WTC11 (cell line): ENCODE measurements at regions not wholly inside any gene's neighbourhood (a gene's known extent, or its start where the extent isn't known, plus 50 kb on each side); places are given as distances from the start of the nearest gene placed in this dataset.

Source experiments
- ATAC-seq: fragments of 200-7000 bp; cut with Tn5 transposase; 2 replicates; pipeline ENCODE4 v1.10.0; 2021; ENCODE audit warnings: mild to moderate bottlenecking, moderate library complexity
- CTCF ChIA-PET: fragments of 300-600 bp; sonication (Branson Sonifier 250); formaldehyde crosslinking; loops from one replicate; lab custom pipeline; 2021; ENCODE audit warnings: antibody characterized with exemption; lab: Charles Lee
- POLR2A ChIA-PET: fragments of 350-600 bp; sonication (Branson Sonifier 250); formaldehyde crosslinking; loops from one replicate; lab custom pipeline; 2021; ENCODE audit warnings: antibody characterized with exemption; lab: Charles Lee
- DNase-seq: peaks from one replicate; pipeline ENCODE4 v3.0.0; 2021; ENCODE audit warnings: low spot score
- H3K27ac Mint-ChIP-seq: 2 replicates; pipeline ENCODE4 v1.8.0; 2021; ENCODE audit warnings: mixed read lengths
- H3K27me3 Mint-ChIP-seq: 2 replicates; pipeline ENCODE4 v1.8.0; 2021; ENCODE audit warnings: low read depth, mild to moderate bottlenecking, moderate library complexity, mixed read lengths
- H3K36me3 Mint-ChIP-seq: 2 replicates; pipeline ENCODE4 v1.8.0; 2021; ENCODE audit warnings: mixed read lengths
- H3K4me1 Mint-ChIP-seq: 2 replicates; pipeline ENCODE4 v1.8.0; 2022; ENCODE audit warnings: mixed read lengths
- H3K4me3 Mint-ChIP-seq: 2 replicates; pipeline ENCODE4 v1.8.0; 2021; ENCODE audit warnings: mild to moderate bottlenecking, moderate library complexity, mixed read lengths
- H3K9me3 Mint-ChIP-seq: 2 replicates; pipeline ENCODE4 v1.8.0; 2021; ENCODE audit warnings: mixed read lengths
- ATF1 ChIP-seq: sonication (generic); formaldehyde crosslinking; IDR thresholded peaks from 2 replicates; pipeline ENCODE4 v1.8.1; 2023; ENCODE audit warnings: mild to moderate bottlenecking, moderate library complexity, missing genetic modification reagents
- ETV6 ChIP-seq: sonication (generic); formaldehyde crosslinking; IDR thresholded peaks from 2 replicates; pipeline ENCODE4 v1.8.1; 2022; ENCODE audit warnings: mild to moderate bottlenecking, missing genetic modification reagents
- FOXJ3 ChIP-seq: sonication (generic); formaldehyde crosslinking; IDR thresholded peaks from 2 replicates; pipeline ENCODE4 v1.9.0; 2021; ENCODE audit warnings: missing genetic modification reagents, mild to moderate bottlenecking, borderline replicate concordance
- GABPB1 ChIP-seq: sonication (generic); formaldehyde crosslinking; IDR thresholded peaks from 2 replicates; pipeline ENCODE4 v1.8.1; 2023; ENCODE audit warnings: mild to moderate bottlenecking, missing genetic modification reagents
- GTF2I ChIP-seq: fragments of 250-450 bp; sonication (Bioruptor Pico); conservative IDR thresholded peaks from 2 replicates; pipeline ENCODE4 v1.4.0; 2021; ENCODE audit warnings: mild to moderate bottlenecking
- RELA ChIP-seq: sonication (generic); formaldehyde crosslinking; IDR thresholded peaks from 2 replicates; pipeline ENCODE4 v1.8.1; 2022; ENCODE audit warnings: missing genetic modification reagents, mild to moderate bottlenecking, borderline replicate concordance
- RORB ChIP-seq: fragments of 250-450 bp; sonication (Bioruptor Pico); IDR thresholded peaks from 2 replicates; pipeline ENCODE4 v1.9.0; 2021; ENCODE audit warnings: mild to moderate bottlenecking
- TCF7 ChIP-seq: sonication (generic); formaldehyde crosslinking; IDR thresholded peaks from 2 replicates; pipeline ENCODE4 v1.8.0; 2022; ENCODE audit warnings: mild to moderate bottlenecking, low read depth, missing genetic modification reagents, moderate library complexity
- TEAD1 ChIP-seq: sonication (generic); formaldehyde crosslinking; IDR thresholded peaks from 2 replicates; pipeline ENCODE4 v1.8.0; 2022; ENCODE audit warnings: mild to moderate bottlenecking, missing genetic modification reagents
- TP53 ChIP-seq: sonication (generic); formaldehyde crosslinking; IDR thresholded peaks from 2 replicates; pipeline ENCODE4 v1.8.1; 2023; ENCODE audit warnings: mild to moderate bottlenecking, missing genetic modification reagents
- ZBTB21 ChIP-seq: sonication (generic); formaldehyde crosslinking; IDR thresholded peaks from 2 replicates; pipeline ENCODE4 v1.8.1; 2023; ENCODE audit warnings: mild to moderate bottlenecking, missing genetic modification reagents, borderline replicate concordance
- ZNF263 ChIP-seq: sonication (generic); formaldehyde crosslinking; IDR thresholded peaks from 2 replicates; pipeline ENCODE4 v1.8.1; 2022; ENCODE audit warnings: low read depth, mild to moderate bottlenecking, moderate library complexity, missing genetic modification reagents
- TF ChIP-seq, protein P1 (sequence below): sonication (generic); formaldehyde crosslinking; IDR thresholded peaks from 2 replicates; pipeline ENCODE4 v1.8.0; 2023; ENCODE audit warnings: missing genetic modification reagents
- TF ChIP-seq, protein P2 (sequence below): fragments of 250-450 bp; sonication (Bioruptor Pico); IDR thresholded peaks from 2 replicates; pipeline ENCODE4 v1.9.0; 2021; ENCODE audit warnings: mild to moderate bottlenecking, borderline replicate concordance
- TF ChIP-seq, protein P3 (sequence below): fragments of 250-450 bp; sonication (Bioruptor Pico); conservative IDR thresholded peaks from 2 replicates; pipeline ENCODE4 v1.9.0; 2021; ENCODE audit warnings: mild to moderate bottlenecking
- TF ChIP-seq, protein P4 (sequence below): sonication (generic); formaldehyde crosslinking; IDR thresholded peaks from 2 replicates; pipeline ENCODE4 v1.8.1; 2022; ENCODE audit warnings: mild to moderate bottlenecking, moderate library complexity, missing genetic modification reagents
- TF ChIP-seq, protein P5 (sequence below): sonication (generic); formaldehyde crosslinking; IDR thresholded peaks from 2 replicates; pipeline ENCODE4 v1.8.0; 2023; ENCODE audit warnings: missing genetic modification reagents, mild to moderate bottlenecking, borderline replicate concordance
- TF ChIP-seq, protein P6 (sequence below): fragments of 250-450 bp; sonication (Bioruptor Pico); IDR thresholded peaks from 2 replicates; pipeline ENCODE4 v1.9.0; 2021; ENCODE audit warnings: moderate library complexity, mild to moderate bottlenecking, inconsistent platforms, borderline replicate concordance

DNA sequence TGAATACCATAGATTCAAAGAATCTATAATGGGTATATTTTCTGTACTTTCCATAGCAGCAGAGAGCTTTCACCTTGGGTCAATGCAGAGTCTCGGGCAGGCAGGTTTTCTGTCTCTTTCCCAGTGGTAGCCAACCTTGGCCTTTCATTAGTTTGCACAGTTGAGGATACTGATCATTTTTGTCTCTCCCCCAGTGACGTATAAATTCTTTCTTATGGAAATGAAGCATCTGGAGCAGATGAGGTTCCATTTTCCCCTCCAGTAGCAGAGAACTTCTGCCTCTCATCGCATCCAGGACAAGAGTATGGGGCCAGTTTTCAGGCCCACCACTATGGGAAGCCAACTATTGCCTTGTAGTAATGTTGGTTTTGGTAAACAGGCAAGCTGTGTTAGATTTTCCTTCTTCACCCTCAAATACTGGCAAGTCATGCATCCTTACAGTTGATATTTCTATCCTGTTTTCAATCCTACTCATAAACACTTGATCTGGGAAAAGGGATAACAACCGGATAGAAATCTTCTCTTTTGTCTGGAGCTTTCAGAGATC is 845.2 kb upstream of the CDH18 start:
- ChIA-PET CTCF (no interaction called here), POLR2A (no interaction called here)
- ATAC-seq (peak; percentile 83), DNase-seq (no peak)
- no peaks in the 10 kb centered on the region for H3K27me3 Mint-ChIP-seq
- H3K4me1 Mint-ChIP-seq = peaks cover 12% of the 10 kb centered on the region
- peaks cover under 1% of the 10 kb centered on the region for H3K36me3 Mint-ChIP-seq
- peak overlapping the region; percentile 61; the same call in 1 of the 2 replicates for H3K27ac Mint-ChIP-seq
- TF ChIP-seq, protein P1, sequence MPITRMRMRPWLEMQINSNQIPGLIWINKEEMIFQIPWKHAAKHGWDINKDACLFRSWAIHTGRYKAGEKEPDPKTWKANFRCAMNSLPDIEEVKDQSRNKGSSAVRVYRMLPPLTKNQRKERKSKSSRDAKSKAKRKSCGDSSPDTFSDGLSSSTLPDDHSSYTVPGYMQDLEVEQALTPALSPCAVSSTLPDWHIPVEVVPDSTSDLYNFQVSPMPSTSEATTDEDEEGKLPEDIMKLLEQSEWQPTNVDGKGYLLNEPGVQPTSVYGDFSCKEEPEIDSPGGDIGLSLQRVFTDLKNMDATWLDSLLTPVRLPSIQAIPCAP (CRISPR knock-in tag) = no peak
- TF ChIP-seq, protein P2, sequence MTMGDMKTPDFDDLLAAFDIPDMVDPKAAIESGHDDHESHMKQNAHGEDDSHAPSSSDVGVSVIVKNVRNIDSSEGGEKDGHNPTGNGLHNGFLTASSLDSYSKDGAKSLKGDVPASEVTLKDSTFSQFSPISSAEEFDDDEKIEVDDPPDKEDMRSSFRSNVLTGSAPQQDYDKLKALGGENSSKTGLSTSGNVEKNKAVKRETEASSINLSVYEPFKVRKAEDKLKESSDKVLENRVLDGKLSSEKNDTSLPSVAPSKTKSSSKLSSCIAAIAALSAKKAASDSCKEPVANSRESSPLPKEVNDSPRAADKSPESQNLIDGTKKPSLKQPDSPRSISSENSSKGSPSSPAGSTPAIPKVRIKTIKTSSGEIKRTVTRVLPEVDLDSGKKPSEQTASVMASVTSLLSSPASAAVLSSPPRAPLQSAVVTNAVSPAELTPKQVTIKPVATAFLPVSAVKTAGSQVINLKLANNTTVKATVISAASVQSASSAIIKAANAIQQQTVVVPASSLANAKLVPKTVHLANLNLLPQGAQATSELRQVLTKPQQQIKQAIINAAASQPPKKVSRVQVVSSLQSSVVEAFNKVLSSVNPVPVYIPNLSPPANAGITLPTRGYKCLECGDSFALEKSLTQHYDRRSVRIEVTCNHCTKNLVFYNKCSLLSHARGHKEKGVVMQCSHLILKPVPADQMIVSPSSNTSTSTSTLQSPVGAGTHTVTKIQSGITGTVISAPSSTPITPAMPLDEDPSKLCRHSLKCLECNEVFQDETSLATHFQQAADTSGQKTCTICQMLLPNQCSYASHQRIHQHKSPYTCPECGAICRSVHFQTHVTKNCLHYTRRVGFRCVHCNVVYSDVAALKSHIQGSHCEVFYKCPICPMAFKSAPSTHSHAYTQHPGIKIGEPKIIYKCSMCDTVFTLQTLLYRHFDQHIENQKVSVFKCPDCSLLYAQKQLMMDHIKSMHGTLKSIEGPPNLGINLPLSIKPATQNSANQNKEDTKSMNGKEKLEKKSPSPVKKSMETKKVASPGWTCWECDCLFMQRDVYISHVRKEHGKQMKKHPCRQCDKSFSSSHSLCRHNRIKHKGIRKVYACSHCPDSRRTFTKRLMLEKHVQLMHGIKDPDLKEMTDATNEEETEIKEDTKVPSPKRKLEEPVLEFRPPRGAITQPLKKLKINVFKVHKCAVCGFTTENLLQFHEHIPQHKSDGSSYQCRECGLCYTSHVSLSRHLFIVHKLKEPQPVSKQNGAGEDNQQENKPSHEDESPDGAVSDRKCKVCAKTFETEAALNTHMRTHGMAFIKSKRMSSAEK (CRISPR knock-in tag) = no peak
- TF ChIP-seq TCF7 (CRISPR knock-in tag) (no peak), TEAD1 (CRISPR knock-in tag) (no peak), TP53 (CRISPR knock-in tag) (no peak), ZNF263 (no peak), ATF1 (CRISPR knock-in tag) (no peak), RORB (no peak)
- TF ChIP-seq, protein P3, sequence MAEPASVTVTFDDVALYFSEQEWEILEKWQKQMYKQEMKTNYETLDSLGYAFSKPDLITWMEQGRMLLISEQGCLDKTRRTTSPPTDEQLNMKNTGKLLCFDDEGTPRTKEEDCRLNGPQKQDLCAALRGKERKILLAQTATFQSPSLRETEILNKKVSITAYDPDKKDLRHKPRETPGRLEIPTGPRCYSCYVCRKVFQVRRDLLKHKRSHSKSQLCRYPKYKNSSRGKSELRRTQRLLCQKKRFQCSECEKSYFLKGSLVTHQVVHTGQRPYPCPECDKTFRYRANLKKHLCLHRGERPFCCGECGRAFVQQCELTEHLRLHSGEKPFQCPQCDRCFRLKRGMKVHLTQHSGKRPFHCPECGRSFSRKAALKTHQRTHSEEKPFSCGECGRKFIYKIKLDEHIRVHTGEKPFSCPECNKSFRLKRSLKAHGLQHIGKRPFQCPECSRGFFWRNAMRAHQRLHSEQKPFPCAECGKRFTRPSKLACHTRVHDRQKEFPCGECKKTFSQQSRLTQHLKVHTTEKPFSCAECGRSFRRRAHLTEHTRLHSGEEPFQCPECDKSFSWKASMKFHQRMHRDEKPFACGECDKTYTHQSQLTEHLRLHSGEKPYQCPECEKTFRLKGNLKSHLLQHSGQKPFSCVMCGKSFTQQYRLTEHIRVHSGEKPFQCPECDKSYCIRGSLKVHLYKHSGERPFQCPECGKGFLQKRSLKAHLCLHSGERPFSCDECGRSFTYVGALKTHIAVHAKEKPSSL (CRISPR knock-in tag) = no peak
- no peak overlapping the region for H3K4me3 Mint-ChIP-seq
- H3K9me3 Mint-ChIP-seq = peaks cover 6% of the 10 kb centered on the region

DNA sequence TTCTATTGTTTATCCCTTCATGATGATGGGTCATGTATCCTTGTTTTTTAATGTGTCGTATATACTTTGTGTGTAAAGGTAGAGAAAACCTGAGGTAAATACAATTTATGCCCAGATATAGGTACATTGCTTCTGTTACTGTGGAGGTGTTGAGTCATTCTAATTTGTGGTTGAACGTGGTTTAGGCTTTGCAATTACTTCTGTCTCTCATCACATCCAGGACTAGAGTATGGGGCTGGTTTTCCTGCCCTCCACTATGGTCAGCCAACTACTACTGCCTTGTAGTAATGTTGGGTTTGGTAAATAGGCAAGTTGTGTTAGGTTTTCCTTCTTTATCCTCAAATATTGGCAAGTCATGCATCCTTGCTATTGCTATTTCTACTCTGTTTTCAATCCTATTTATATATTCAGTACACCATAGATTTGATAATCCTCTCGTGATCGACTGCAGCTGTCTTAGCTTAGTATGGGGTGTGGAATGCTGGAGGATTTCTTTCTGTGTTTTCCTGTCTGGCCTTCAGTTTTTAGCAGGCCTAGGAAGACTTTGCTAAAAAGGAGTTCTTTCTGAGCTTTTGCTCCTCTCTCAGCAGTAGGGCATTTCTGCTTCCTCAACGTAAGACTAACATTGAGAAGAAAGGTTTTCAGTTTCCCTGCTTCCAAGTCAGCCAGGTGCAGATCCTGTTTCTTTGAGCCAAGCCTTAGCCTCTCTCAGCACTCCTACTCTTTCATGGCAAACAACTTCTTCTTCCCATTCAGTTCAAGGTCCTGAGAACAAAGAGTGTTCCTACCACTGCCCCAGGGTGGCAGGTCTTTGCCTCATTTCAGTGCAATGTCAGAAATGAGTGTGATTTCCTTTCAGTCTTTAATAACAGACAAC is 844.4 kb upstream of the CDH18 start:
- H3K27ac Mint-ChIP-seq = peak overlapping the region; percentile 61
- no peaks in the 10 kb centered on the region for H3K36me3 Mint-ChIP-seq
- peaks cover 6% of the 10 kb centered on the region; the same call in 1 of the 2 replicates for H3K9me3 Mint-ChIP-seq
- peaks cover 12% of the 10 kb centered on the region for H3K4me1 Mint-ChIP-seq
- no peak overlapping the region for H3K4me3 Mint-ChIP-seq
- POLR2A ChIA-PET = no interaction called here
- CTCF ChIA-PET = no interaction called here
- ATAC-seq (peak; percentile 87), DNase-seq (no peak)
- no peaks in the 10 kb centered on the region for H3K27me3 Mint-ChIP-seq
- no peak for TF ChIP-seq GTF2I
- no peak for TF ChIP-seq FOXJ3 (CRISPR knock-in tag)
- no peak for TF ChIP-seq ZBTB21 (CRISPR knock-in tag)
- TF ChIP-seq, protein P4, sequence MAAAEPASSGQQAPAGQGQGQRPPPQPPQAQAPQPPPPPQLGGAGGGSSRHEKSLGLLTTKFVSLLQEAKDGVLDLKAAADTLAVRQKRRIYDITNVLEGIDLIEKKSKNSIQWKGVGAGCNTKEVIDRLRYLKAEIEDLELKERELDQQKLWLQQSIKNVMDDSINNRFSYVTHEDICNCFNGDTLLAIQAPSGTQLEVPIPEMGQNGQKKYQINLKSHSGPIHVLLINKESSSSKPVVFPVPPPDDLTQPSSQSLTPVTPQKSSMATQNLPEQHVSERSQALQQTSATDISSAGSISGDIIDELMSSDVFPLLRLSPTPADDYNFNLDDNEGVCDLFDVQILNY (CRISPR knock-in tag) = no peak
- no peak for TF ChIP-seq ETV6 (CRISPR knock-in tag)
- TF ChIP-seq, protein P5, sequence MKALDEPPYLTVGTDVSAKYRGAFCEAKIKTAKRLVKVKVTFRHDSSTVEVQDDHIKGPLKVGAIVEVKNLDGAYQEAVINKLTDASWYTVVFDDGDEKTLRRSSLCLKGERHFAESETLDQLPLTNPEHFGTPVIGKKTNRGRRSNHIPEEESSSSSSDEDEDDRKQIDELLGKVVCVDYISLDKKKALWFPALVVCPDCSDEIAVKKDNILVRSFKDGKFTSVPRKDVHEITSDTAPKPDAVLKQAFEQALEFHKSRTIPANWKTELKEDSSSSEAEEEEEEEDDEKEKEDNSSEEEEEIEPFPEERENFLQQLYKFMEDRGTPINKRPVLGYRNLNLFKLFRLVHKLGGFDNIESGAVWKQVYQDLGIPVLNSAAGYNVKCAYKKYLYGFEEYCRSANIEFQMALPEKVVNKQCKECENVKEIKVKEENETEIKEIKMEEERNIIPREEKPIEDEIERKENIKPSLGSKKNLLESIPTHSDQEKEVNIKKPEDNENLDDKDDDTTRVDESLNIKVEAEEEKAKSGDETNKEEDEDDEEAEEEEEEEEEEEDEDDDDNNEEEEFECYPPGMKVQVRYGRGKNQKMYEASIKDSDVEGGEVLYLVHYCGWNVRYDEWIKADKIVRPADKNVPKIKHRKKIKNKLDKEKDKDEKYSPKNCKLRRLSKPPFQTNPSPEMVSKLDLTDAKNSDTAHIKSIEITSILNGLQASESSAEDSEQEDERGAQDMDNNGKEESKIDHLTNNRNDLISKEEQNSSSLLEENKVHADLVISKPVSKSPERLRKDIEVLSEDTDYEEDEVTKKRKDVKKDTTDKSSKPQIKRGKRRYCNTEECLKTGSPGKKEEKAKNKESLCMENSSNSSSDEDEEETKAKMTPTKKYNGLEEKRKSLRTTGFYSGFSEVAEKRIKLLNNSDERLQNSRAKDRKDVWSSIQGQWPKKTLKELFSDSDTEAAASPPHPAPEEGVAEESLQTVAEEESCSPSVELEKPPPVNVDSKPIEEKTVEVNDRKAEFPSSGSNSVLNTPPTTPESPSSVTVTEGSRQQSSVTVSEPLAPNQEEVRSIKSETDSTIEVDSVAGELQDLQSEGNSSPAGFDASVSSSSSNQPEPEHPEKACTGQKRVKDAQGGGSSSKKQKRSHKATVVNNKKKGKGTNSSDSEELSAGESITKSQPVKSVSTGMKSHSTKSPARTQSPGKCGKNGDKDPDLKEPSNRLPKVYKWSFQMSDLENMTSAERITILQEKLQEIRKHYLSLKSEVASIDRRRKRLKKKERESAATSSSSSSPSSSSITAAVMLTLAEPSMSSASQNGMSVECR (CRISPR knock-in tag) = no peak
- TF ChIP-seq, protein P6, sequence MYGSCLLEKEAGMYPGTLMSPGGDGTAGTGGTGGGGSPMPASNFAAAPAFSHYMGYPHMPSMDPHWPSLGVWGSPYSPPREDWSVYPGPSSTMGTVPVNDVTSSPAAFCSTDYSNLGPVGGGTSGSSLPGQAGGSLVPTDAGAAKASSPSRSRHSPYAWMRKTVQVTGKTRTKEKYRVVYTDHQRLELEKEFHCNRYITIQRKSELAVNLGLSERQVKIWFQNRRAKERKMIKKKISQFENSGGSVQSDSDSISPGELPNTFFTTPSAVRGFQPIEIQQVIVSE = no peak
- TF ChIP-seq TCF7 (CRISPR knock-in tag) = no peak
- no peak for TF ChIP-seq RELA (CRISPR knock-in tag)
- TF ChIP-seq GABPB1 (CRISPR knock-in tag) = no peak
